ENCODE measurements at regions not wholly inside any gene's neighbourhood (a gene's known extent, or its start where the extent isn't known, plus 50 kb on each side); places are given as distances from the start of the nearest gene placed in this dataset.
"Not testable (repeated sequence)": the region's sequence is repeated elsewhere in the genome, so short reads cannot be mapped to it uniquely, and the experiment has no call there.

GRCh38 chr2:91568391-91569338, 2877.2 kb downstream of the RPIA start:
- DNase-seq (ENCODE audit: low read depth in 4 of 4, low spot score in 1 of 4), result not testable (repeated sequence)

DNA sequence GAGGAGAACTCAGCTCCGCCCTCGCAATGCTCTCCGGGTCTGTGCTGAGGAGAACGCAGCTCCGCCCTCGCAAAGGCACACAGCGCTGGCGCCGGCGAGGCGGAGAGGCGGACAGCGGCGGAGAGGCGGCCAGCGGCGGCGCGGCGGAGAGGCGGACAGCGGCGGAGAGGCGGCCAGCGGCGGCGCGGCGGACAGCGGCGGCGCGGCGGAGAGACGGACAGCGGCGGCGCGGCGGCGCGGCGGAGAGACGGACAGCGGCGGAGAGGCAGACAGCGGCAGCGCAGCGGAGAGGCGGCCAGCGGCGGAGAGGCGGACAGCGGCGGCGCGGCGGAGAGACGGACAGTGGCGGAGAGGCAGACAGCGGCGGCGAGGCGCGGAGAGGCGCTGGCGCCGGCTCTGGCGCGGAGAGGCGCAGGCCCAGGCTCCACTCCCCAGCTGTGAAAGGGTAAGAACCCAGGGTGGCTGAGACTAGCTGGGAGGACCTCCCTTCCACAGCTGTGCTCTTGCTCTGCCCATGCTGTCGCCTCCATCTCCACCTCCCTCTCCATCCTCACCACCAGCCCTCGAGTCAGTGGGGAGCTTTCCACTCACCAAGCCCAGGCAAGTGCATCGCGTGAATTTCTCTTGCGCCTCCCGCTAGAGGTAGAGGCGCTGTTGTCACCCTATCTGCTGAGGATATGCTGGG, 2879.9 kb downstream of the RPIA start:
- DNase-seq (ENCODE audit: low read depth in 4 of 4, low spot score in 1 of 4), result not testable (repeated sequence)

DNA sequence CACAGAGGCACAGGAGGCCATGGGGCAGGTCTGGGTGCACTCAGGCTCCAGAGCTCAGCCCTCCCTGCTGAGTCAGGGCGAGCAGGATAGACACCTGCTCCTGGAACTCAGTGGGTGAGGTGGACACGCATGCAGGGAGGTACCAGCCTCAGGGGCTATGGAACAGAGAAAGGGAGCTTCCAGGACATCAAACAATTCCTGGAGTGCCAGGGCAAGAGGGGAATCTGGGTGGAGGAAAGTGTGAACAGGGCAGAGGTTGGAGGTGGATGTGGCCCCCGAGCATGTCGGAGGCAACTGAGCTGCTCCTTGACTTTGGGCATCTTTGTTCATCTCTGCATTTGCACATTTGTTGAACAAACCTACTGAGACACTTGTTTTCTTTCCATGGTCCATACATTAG, 2881.5 kb downstream of the RPIA start:
- DNase-seq (ENCODE audit: low read depth in 4 of 4, low spot score in 1 of 4), result not testable (repeated sequence)

- not testable (repeated sequence) for DNase-seq (ENCODE audit: low read depth in 4 of 4, low spot score in 1 of 4)
Measured at GRCh38 chr2:91573755-91574154, 2882.3 kb downstream of the RPIA start.

DNA sequence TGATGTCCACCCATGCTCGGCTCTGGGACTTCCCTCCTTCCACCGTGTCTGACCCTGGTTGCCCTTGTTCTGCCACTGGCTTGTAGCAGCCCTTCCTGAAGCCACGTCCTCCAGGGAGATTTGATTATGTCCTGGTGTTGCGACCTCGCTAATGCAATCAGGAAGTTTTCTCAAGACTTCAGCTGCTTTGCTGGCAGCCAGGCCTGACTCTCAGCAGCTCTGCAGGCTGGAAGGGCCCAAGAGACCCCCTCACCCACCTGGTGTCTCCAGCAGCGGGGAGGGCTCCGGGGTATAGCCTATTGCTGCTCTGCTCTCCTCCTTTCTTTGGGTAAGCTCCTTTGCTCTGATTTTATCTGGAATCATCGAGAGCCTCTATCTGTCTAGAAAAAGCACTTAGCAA, 2882.8 kb downstream of the RPIA start:
- DNase-seq (ENCODE audit: low read depth in 4 of 4, low spot score in 1 of 4), result not testable (repeated sequence)

- DNase-seq (ENCODE audit: low read depth in 4 of 4, low spot score in 1 of 4), result not testable (repeated sequence)
Measured at GRCh38 chr2:91575701-91576100, 2884.2 kb downstream of the RPIA start.

DNA sequence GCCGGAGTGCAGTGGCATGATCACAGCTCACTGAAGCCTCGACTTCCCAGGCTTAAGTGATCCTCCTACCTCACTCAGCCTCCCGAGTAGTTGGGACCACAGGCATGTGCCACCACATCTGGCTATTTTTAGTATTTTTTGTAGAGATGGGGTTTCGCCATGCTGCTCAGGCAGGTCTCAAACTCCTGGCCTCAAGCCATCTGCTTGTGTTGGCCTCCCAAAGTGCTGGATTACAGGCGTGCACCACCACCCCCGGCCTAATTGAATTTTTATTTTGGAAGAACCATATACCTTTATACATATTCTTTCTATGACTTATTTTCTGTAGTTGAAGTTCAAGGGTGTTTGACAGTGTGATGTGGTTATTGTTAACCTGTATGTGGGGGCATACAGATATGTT, 2885.9 kb downstream of the RPIA start:
- not testable (repeated sequence) for DNase-seq (ENCODE audit: low read depth in 4 of 4, low spot score in 1 of 4)

GRCh38 chr2:91578678-91579077, 2887.2 kb downstream of the RPIA start:
- DNase-seq (ENCODE audit: low read depth in 4 of 4, low spot score in 1 of 4), result not testable (repeated sequence)

DNA sequence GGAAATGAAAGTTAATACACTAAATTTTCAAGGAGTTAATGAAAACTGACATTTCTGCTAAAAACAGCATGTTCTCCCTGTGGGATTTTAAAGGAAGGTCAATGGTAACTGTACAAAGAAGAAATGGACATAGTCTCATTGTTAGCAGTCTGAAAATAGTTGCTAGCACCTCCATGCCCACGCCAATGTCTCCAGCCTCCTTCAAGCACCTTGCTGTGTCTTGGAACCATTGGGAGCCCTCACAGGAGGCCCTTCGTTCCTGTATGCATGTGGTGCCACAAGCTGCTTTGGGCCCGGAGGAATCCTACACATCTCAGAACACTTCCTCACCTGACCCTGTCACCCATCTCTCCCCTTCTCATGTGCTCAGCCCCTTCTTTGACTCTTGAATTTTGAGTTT, 2888.1 kb downstream of the RPIA start:
- DNase-seq (ENCODE audit: low read depth in 4 of 4, low spot score in 1 of 4), result not testable (repeated sequence)

GRCh38 chr2:91580043-91580442, 2888.6 kb downstream of the RPIA start:
- DNase-seq (ENCODE audit: low read depth in 4 of 4, low spot score in 1 of 4), result not testable (repeated sequence)

- DNase-seq (ENCODE audit: low read depth in 4 of 4, low spot score in 1 of 4), result not testable (repeated sequence)
Measured at GRCh38 chr2:91587098-91587497, 2895.6 kb downstream of the RPIA start.

DNA sequence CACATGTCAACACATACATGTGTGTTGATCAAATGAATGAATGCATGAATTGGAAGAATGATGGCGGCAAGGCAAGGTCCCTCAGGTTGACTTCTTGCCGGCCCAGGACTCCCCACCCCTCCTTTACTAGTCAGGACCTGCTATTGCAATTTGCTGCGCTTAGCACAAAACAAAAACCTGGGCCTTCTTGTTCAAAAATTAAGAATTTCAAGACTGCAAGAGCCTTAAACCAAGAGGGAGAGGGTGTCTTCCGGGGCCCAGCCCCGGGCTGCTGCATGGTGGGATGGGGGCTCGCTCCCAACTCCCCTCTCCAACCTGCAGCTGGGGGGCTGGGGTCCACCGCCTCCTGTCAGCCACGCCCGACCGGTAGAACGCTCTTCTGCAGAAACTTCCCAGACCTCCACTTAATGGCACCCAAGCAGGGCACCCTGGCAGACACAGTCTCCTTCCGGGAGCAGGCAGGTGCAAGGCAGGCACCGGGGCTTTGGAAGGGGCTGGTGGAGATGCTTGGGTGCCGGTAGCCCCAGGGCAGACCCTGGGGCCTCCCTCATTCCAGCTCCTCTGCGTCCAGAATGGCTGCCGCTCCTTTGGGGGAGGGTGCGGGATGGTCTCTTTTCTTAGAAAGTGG, 2896.5 kb downstream of the RPIA start:
- not testable (repeated sequence) for DNase-seq (ENCODE audit: low read depth in 4 of 4, low spot score in 1 of 4)

- DNase-seq (ENCODE audit: low read depth in 4 of 4, low spot score in 1 of 4), result not testable (repeated sequence)
Measured at GRCh38 chr2:91588782-91589223, 2897.3 kb downstream of the RPIA start.

DNA sequence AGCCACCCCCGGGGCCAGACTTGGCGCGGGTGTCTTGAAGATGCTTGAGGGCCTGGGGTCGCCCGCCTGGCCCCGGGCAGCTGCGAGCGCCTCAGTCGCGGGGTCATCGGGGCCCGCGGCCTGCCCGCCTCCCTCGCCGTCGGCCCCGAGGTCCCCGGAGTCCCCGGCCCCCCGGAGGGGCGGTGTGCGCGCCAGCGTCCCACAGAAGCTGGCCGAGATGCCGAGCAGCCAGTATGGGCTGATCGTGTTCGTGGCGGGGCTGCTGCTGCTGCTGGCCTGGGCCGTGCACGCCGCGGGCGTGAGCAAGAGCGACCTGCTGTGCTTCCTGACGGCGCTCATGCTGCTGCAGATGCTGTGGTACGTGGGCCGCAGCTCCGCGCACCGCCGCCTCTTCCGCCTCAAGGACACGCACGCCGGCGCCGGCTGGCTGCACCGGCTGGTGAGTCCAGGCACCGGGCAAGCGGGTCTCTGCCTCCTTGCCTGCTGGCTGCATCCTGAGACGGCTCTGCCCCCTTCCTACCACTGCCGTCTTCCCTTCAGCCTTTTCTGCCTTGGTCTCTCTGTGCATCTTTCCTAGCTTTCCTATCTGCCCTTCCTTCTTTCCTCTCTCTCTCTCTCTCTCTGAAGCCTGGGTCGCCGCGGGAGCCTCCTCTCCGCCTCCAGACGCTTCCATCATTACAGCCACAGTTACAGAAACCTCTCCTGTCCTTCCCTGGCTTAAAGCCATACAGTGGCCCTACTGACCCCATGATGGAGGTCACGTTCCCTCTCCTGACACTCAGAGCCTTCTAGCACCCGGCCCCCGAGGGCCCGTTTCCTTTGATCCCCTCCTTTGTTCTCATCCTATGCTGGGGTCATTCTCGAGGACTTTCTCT, 2898.2 kb downstream of the RPIA start:
- not testable (repeated sequence) for DNase-seq (ENCODE audit: low read depth in 4 of 4, low spot score in 1 of 4)

GRCh38 chr2:91590381-91590780, 2898.9 kb downstream of the RPIA start:
- not testable (repeated sequence) for DNase-seq (ENCODE audit: low read depth in 4 of 4, low spot score in 1 of 4)

DNA sequence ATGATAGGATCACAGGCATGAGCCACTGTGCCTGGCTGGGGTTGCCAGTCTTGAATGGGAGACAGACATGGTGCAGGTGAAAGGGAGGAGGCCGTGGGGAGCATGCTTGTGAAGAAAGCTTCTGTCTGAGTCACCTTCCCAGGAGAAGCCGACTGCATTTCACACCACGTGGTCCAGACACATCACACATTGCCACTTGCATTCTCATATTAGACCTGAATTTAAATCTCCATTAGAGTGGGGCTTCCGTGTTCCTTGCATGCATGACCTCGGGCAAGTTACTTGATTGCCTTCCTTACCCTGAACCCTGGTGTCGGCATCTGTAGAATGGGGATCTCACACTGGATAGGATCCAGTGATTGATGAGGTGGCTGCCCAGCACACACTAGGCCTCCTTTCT, 2899.6 kb downstream of the RPIA start:
- DNase-seq (ENCODE audit: low read depth in 4 of 4, low spot score in 1 of 4), result not testable (repeated sequence)

DNA sequence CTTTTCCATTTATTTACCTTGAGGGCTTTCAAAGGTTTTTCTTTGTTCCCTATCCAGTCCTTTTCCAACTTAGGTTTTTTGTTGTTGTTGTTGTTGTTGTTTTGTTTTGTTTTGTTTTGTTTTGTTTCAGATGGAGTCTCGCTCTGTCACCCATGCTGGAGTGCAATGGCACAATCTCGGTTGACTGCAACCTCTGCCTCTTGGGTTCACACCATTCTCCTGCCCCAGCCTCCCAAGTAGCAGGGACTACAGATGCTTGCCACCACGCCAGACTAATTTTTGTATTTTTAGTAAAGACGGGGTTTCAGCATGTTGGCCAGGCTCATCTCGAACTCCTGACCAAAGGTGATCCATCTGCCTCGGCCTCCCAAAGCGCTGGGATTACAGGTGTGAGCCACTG, 2906.0 kb downstream of the RPIA start:
- DNase-seq (ENCODE audit: low read depth in 4 of 4, low spot score in 1 of 4), result not testable (repeated sequence)

GRCh38 chr2:91598519-91598918, 2907.0 kb downstream of the RPIA start:
- DNase-seq (ENCODE audit: low read depth in 4 of 4, low spot score in 1 of 4), result not testable (repeated sequence)

DNA sequence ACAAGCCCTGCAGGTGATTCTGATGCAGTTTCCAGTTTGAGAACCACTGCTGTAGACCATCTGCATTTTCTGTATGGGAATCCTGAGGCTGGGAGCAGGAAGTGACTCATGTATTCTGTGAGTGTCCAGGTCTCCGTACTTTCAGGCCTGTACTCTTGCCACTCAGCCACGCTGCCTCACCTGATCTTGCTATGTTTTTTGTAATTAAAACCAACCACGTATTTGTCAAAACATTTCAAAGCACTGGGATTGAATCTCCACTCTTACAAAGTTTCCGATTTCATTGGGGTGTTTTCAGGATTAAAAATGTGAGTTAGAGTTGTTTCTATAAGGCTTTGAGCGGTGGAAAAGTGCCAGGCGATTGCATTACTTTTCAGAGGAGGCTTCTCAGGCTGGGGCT, 2907.5 kb downstream of the RPIA start:
- DNase-seq (ENCODE audit: low read depth in 4 of 4, low spot score in 1 of 4), result not testable (repeated sequence)

- DNase-seq (ENCODE audit: low read depth in 4 of 4, low spot score in 1 of 4), result not testable (repeated sequence)
Measured at GRCh38 chr2:91602860-91603259, 2911.4 kb downstream of the RPIA start.

Data from stimulated activated CD4-positive, alpha-beta T cell treated with anti-CD3 and anti-CD28 coated beads, Interleukin-1b, Interleukin-23, amount 100 ng/mL, for 24 hours (primary cell).